HepG2 (cell line): ENCODE measurements at regions not wholly inside any gene's neighbourhood (a gene's known extent, or its start where the extent isn't known, plus 50 kb on each side); places are given as distances from the start of the nearest gene placed in this dataset.

Experiments used
- ATAC-seq: fragments of 200-7000 bp; cut with Tn5 transposase; 3 replicates; pipeline ENCODE4 v1.9.1; 2020; ENCODE audit warnings: mild to moderate bottlenecking, moderate library complexity
- BruUV-seq: library from RNA; stranded (reverse); fragments of 400-500 nt; replicated peaks from 2 replicates; lab custom pipeline; 2021; lab: Mats Ljungman, UMichigan
- CTCF ChIA-PET: fragments of 300-600 bp; formaldehyde crosslinking; extraction: SDS; loops from one replicate; lab custom pipeline; 2021; ENCODE audit warnings: low total read pairs, inconsistent platforms, low intra/inter-chr PET ratio; lab: Yijun Ruan, JAX
- POLR2A ChIA-PET: fragments of 350-600 bp; sonication (Branson Sonifier 250); formaldehyde crosslinking; loops from one replicate; lab custom pipeline; 2020; ENCODE audit warnings: antibody characterized with exemption, inconsistent platforms; lab: Yijun Ruan, JAX
- DNase-seq: peaks from one replicate; pipeline ENCODE4 v3.0.0-alpha.2; 2015; ENCODE audit warnings: low spot score
- FAIRE-seq: peaks from 3 replicates; lab custom pipeline; 2011; peaks lifted over from hg19 to GRCh38; lab: Jason Lieb, UNC
- H2AFZ ChIP-seq: one replicate; pipeline ENCODE4 v1.6.1; 2011; ENCODE audit warnings: low read length, inconsistent platforms
- H3K27ac ChIP-seq: fragments of 300-600 bp; 3 replicates; pipeline ENCODE4 v1.8.0; 2011; ENCODE audit warnings: mixed run types, mild to moderate bottlenecking, mixed read lengths, low read length, inconsistent platforms; ENCODE audit not compliant: insufficient read depth; ENCODE audit errors: extremely low read length
- H3K27me3 ChIP-seq, 2 experiments: fragments of 200-600 bp in 1 of 2; 2 replicates in 1 of 2; 3 replicates in 1 of 2; pipeline versions ENCODE4 v1.6.0 to v1.8.0; 2011; ENCODE audit warnings: low read length in 2 of 2, mild to moderate bottlenecking in 2 of 2, moderate library complexity in 2 of 2, inconsistent platforms in 1 of 2; ENCODE audit not compliant: insufficient read depth in 2 of 2, control insufficient read depth in 1 of 2
- H3K36me3 ChIP-seq, 2 experiments: fragments of 200-600 bp in 1 of 2; replicated peaks in 1 of 2; 2 replicates in 1 of 2; 3 replicates in 1 of 2; pipeline versions ENCODE4 v1.5.1 to v1.8.0; 2011; ENCODE audit warnings: low read length in 2 of 2, inconsistent platforms in 1 of 2; ENCODE audit not compliant: insufficient read depth in 2 of 2, control insufficient read depth in 1 of 2
- H3K4me1 ChIP-seq: 2 replicates; pipeline ENCODE4 v1.5.1; 2012; ENCODE audit warnings: low read length, inconsistent platforms; ENCODE audit not compliant: insufficient read depth
- H3K4me2 ChIP-seq: 2 replicates; pipeline ENCODE4 v1.6.0; 2011; ENCODE audit warnings: low read depth, low read length, inconsistent platforms
- H3K4me3 ChIP-seq, 3 experiments: fragments of 200-600 bp in 1 of 3; sonication (generic), shearing (Covaris generic) in 1 of 3; replicated peaks in 1 of 3; 2 replicates each; pipeline ENCODE4 v1.5.1; 2011 to 2016; ENCODE audit warnings: low read length in 3 of 3, inconsistent platforms in 2 of 3, low read depth in 2 of 3, mild to moderate bottlenecking in 2 of 3, control low read depth in 1 of 3, mixed read lengths in 1 of 3; ENCODE audit not compliant: insufficient read depth in 1 of 3
- H3K79me2 ChIP-seq: one replicate; pipeline ENCODE4 v1.6.1; 2011; ENCODE audit warnings: low read length, inconsistent platforms; ENCODE audit not compliant: insufficient read depth
- H3K9ac ChIP-seq: 2 replicates; pipeline ENCODE4 v1.6.0; 2011; ENCODE audit warnings: mild to moderate bottlenecking, low read depth, low read length, inconsistent platforms; ENCODE audit not compliant: insufficient read depth
- H3K9me3 ChIP-seq: 2 replicates; pipeline ENCODE4 v1.5.1; 2012; ENCODE audit warnings: mild to moderate bottlenecking, low read length
- H4K20me1 ChIP-seq: 2 replicates; pipeline ENCODE4 v1.6.0; 2011; ENCODE audit warnings: inconsistent platforms, mild to moderate bottlenecking, low read length, moderate library complexity; ENCODE audit not compliant: insufficient read depth
- ATM ChIP-seq: fragments of 450-650 bp; IDR thresholded peaks from 2 replicates; pipeline ENCODE4 v1.7.1; 2017; ENCODE audit warnings: mild to moderate bottlenecking, borderline replicate concordance
- HES4 ChIP-seq: sonication (generic); formaldehyde crosslinking; IDR thresholded peaks from 2 replicates; pipeline ENCODE4 v1.9.0; 2021; ENCODE audit warnings: mild to moderate bottlenecking, missing genetic modification reagents, borderline replicate concordance
- MAZ ChIP-seq, 2 experiments: sonication (generic) in 1 of 2; formaldehyde crosslinking in 1 of 2; IDR thresholded peaks; 2 replicates each; pipeline versions ENCODE4 v1.5.0 to v1.6.1; 2012 to 2020; ENCODE audit warnings: low read depth in 2 of 2, mild to moderate bottlenecking in 2 of 2, borderline replicate concordance in 1 of 2, improper control_type of control experiment in 1 of 2, low read length in 1 of 2, missing genetic modification reagents in 1 of 2, moderate library complexity in 1 of 2
- MIER3 ChIP-seq: IDR thresholded peaks from 2 replicates; pipeline ENCODE4 v1.6.1; 2016; ENCODE audit warnings: missing compliant biosample characterization, borderline replicate concordance
- NR1H2 ChIP-seq: sonication (generic); formaldehyde crosslinking; IDR thresholded peaks from 2 replicates; pipeline ENCODE4 v1.8.1; 2022; ENCODE audit warnings: low read depth, missing genetic modification reagents, borderline replicate concordance
- ZFP82 ChIP-seq: sonication (generic); formaldehyde crosslinking; IDR thresholded peaks from 2 replicates; pipeline ENCODE4 v1.5.1; 2020; ENCODE audit warnings: mild to moderate bottlenecking, missing genetic modification reagents, borderline replicate concordance
- ZNF30 ChIP-seq: sonication (generic); formaldehyde crosslinking; IDR thresholded peaks from 2 replicates; pipeline ENCODE4 v1.5.0; 2020; ENCODE audit warnings: mild to moderate bottlenecking, missing genetic modification reagents
- ZNF563 ChIP-seq: sonication (generic); formaldehyde crosslinking; IDR thresholded peaks from 2 replicates; pipeline ENCODE4 v1.8.0; 2022; ENCODE audit warnings: mild to moderate bottlenecking, moderate library complexity, missing genetic modification reagents
- WGBS: methylation state at CpG from one replicate; pipeline ENCODE4 v1.1.6; 2017; ENCODE audit warnings: low lambda C conversion rate; 5-methylcytosine and 5-hydroxymethylcytosine counted together
- in situ Hi-C: cut with HindIII; loops from 2 replicates; pipeline ENCODE4 v1.10.0; 2017; ENCODE audit warnings: low pct_unique_long_range_greater_than_20kb; ENCODE audit not compliant: extremely low pct_ligation_motif_present
- intact Hi-C: fragments of 100-400 bp; cut with micrococcal nuclease; formaldehyde crosslinking; loops from one replicate; pipeline ENCODE4 v1.10.0; 2022; ENCODE audit not compliant: unreplicated experiment
- TF ChIP-seq, protein P1 (sequence below): sonication (generic); formaldehyde crosslinking; IDR thresholded peaks from 2 replicates; pipeline ENCODE4 v1.9.0; 2021; ENCODE audit warnings: missing genetic modification reagents, borderline replicate concordance

- no peak for FAIRE-seq
- TF ChIP-seq ZNF30 (CRISPR knock-in tag): no peak
- TF ChIP-seq HES4 (CRISPR knock-in tag): no peak
- TF ChIP-seq, protein P1, sequence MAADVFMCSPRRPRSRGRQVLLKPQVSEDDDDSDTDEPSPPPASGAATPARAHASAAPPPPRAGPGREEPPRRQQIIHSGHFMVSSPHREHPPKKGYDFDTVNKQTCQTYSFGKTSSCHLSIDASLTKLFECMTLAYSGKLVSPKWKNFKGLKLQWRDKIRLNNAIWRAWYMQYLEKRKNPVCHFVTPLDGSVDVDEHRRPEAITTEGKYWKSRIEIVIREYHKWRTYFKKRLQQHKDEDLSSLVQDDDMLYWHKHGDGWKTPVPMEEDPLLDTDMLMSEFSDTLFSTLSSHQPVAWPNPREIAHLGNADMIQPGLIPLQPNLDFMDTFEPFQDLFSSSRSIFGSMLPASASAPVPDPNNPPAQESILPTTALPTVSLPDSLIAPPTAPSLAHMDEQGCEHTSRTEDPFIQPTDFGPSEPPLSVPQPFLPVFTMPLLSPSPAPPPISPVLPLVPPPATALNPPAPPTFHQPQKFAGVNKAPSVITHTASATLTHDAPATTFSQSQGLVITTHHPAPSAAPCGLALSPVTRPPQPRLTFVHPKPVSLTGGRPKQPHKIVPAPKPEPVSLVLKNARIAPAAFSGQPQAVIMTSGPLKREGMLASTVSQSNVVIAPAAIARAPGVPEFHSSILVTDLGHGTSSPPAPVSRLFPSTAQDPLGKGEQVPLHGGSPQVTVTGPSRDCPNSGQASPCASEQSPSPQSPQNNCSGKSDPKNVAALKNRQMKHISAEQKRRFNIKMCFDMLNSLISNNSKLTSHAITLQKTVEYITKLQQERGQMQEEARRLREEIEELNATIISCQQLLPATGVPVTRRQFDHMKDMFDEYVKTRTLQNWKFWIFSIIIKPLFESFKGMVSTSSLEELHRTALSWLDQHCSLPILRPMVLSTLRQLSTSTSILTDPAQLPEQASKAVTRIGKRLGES (CRISPR knock-in tag): no peak
- TF ChIP-seq MAZ (IDR thresholded peaks at IDR 0.05; ENCODE audit: borderline replicate concordance, low read depth, low read length): no peak
- TF ChIP-seq MAZ (CRISPR knock-in tag; IDR thresholded peaks at IDR 0.05; ENCODE audit: low read depth): no peak
- no peak for TF ChIP-seq ZNF563
- no peak for TF ChIP-seq MIER3 (CRISPR knock-in tag)
- no peak for TF ChIP-seq ZFP82 (CRISPR knock-in tag)
- TF ChIP-seq NR1H2: no peak
- TF ChIP-seq ATM: no peak
- WGBS: 5% methylated on average over 2 of the region's 2 CpGs
- peaks cover 4% of the 10 kb centered on the region; the same call in 1 of the 2 replicates for H3K9me3 ChIP-seq
- no TSS peak for BruUV-seq
- intact Hi-C loops: no loop called here
- ATAC-seq: no peak
- in situ Hi-C loops: no loop called here
- H3K9ac ChIP-seq: no peak overlapping the region
- H2AFZ ChIP-seq: no peak overlapping the region
- H3K27ac ChIP-seq: no peak overlapping the region
- no peaks in the 10 kb centered on the region for H3K27me3 ChIP-seq
- no peak overlapping the region for H3K4me3 ChIP-seq
- no peaks in the 10 kb centered on the region for H3K36me3 ChIP-seq
- H3K79me2 ChIP-seq: no peaks in the 10 kb centered on the region
- POLR2A ChIA-PET: no interaction called here
- CTCF ChIA-PET: no interaction called here
- H3K4me2 ChIP-seq: no peak overlapping the region
- no peaks in the 10 kb centered on the region for H4K20me1 ChIP-seq
- no peak for DNase-seq
- no peaks in the 10 kb centered on the region for H3K4me1 ChIP-seq
Observed at GRCh38 chr13:69474011-69474685, 633.5 kb upstream of the ATXN8OS start.
